RCC 7860 (cell line): ENCODE measurements at regions not wholly inside any gene's neighbourhood (a gene's known extent, or its start where the extent isn't known, plus 50 kb on each side); places are given as distances from the start of the nearest gene placed in this dataset.
"Not testable (repeated sequence)": the region's sequence is repeated elsewhere in the genome, so short reads cannot be mapped to it uniquely, and the experiment has no call there.

ENCODE experiments used
- DNase-seq: peaks from one replicate; pipeline ENCODE4 v3.0.0-alpha.2; 2015; ENCODE audit warnings: low spot score
- FAIRE-seq: peaks from 2 replicates; lab custom pipeline; 2012; peaks lifted over from hg19 to GRCh38; lab: Jason Lieb, UNC

- FAIRE-seq, result no peak
- no peak for DNase-seq
Measured at GRCh38 chr5:42235241-42235640, 188.0 kb upstream of the GHR start.

GRCh38 chr5:42235837-42236236 lies 187.4 kb upstream of the GHR start:
- DNase-seq (no peak), FAIRE-seq (no peak)

GRCh38 chr5:42241636-42242035 lies 181.6 kb upstream of the GHR start:
- no peak for FAIRE-seq
- no peak for DNase-seq

GRCh38 chr5:42242210-42242609 lies 181.0 kb upstream of the GHR start:
- no peak for DNase-seq
- no peak for FAIRE-seq

- FAIRE-seq, result no peak
- DNase-seq, result no peak
Measured at GRCh38 chr5:42242881-42243485, 180.3 kb upstream of the GHR start.

- no peak for FAIRE-seq
- no peak for DNase-seq
Measured at GRCh38 chr5:42252306-42252705, 170.9 kb upstream of the GHR start.

GRCh38 chr5:42259914-42260313 lies 163.3 kb upstream of the GHR start:
- not testable (repeated sequence) for FAIRE-seq, DNase-seq

- FAIRE-seq (no peak), DNase-seq (no peak)
Measured at GRCh38 chr5:42267091-42267490, 156.1 kb upstream of the GHR start.

- not testable (repeated sequence) for FAIRE-seq, DNase-seq
Measured at GRCh38 chr5:42268170-42268569, 155.1 kb upstream of the GHR start.

- peak; percentile 42 for DNase-seq
Measured at GRCh38 chr5:42268630-42269029, 154.6 kb upstream of the GHR start.

GRCh38 chr5:42270771-42271170 lies 152.5 kb upstream of the GHR start:
- DNase-seq (no peak), FAIRE-seq (no peak)

More at GRCh38 chr5:42268630-42269029, 154.6 kb upstream of the GHR start:
- FAIRE-seq, result peak; percentile 75

- DNase-seq, result no peak
- FAIRE-seq, result no peak
Measured at GRCh38 chr5:42274913-42275312, 148.3 kb upstream of the GHR start.

- FAIRE-seq, result no peak
- no peak for DNase-seq
Measured at GRCh38 chr5:42277293-42277692, 145.9 kb upstream of the GHR start.

- FAIRE-seq, result no peak
- no peak for DNase-seq
Measured at GRCh38 chr5:42284584-42284983, 138.7 kb upstream of the GHR start.

GRCh38 chr5:42285230-42285629 lies 138.0 kb upstream of the GHR start:
- DNase-seq, result no peak
- no peak for FAIRE-seq

- no peak for FAIRE-seq
- DNase-seq, result no peak
Measured at GRCh38 chr5:42300496-42300895, 122.7 kb upstream of the GHR start.

- FAIRE-seq (no peak), DNase-seq (no peak)
Measured at GRCh38 chr5:42301349-42301748, 121.9 kb upstream of the GHR start.

GRCh38 chr5:42302186-42302585 lies 121.1 kb upstream of the GHR start:
- FAIRE-seq (no peak), DNase-seq (no peak)

GRCh38 chr5:42306287-42306686 lies 117.0 kb upstream of the GHR start:
- FAIRE-seq, result no peak
- no peak for DNase-seq

GRCh38 chr5:42309865-42310264 lies 113.4 kb upstream of the GHR start:
- DNase-seq (no peak), FAIRE-seq (no peak)

- DNase-seq, result no peak
- no peak for FAIRE-seq
Measured at GRCh38 chr5:42315214-42315613, 108.0 kb upstream of the GHR start.

GRCh38 chr5:42317575-42317974 lies 105.7 kb upstream of the GHR start:
- DNase-seq (no peak), FAIRE-seq (no peak)

GRCh38 chr5:42319546-42319945 lies 103.7 kb upstream of the GHR start:
- FAIRE-seq, DNase-seq: not testable (repeated sequence)
